Cardiac muscle cell (in vitro differentiated cells and primary cell): ENCODE measurements at regions not wholly inside any gene's neighbourhood (a gene's known extent, or its start where the extent isn't known, plus 50 kb on each side); places are given as distances from the start of the nearest gene placed in this dataset.

Source experiments
- DNase-seq, 2 donors: peaks; one replicate each; pipeline versions ENCODE4 v3.0.0 to v3.0.0-alpha.2; 2010 to 2017; ENCODE audit warnings: low read depth in 1 of 2, low spot score in 1 of 2
- H3K27ac ChIP-seq: fragments of 200-600 bp; sonication (generic); 2 replicates; pipeline ENCODE4 v1.5.1; 2016
- H3K27me3 ChIP-seq: fragments of 200-600 bp; sonication (generic); 2 replicates; pipeline ENCODE4 v1.6.0; 2016; ENCODE audit warnings: control low read depth
- H3K36me3 ChIP-seq: fragments of 200-600 bp; sonication (generic); 2 replicates; pipeline ENCODE4 v1.5.1; 2016; ENCODE audit warnings: control low read depth
- H3K4me1 ChIP-seq: fragments of 200-600 bp; sonication (generic); 2 replicates; pipeline ENCODE4 v1.8.1; 2017; ENCODE audit warnings: low read depth, mild to moderate bottlenecking, mixed run types
- H3K4me3 ChIP-seq: fragments of 200-600 bp; sonication (generic); 2 replicates; pipeline ENCODE4 v1.5.1; 2016; ENCODE audit warnings: mild to moderate bottlenecking
- H3K9me3 ChIP-seq: fragments of 200-600 bp; sonication (generic); 2 replicates; pipeline ENCODE4 v1.5.1; 2017; ENCODE audit warnings: low read depth, mild to moderate bottlenecking, control low read depth
- CTCF ChIP-seq: IDR thresholded peaks from 2 replicates; pipeline ENCODE4 v1.5.1; 2012; ENCODE audit warnings: low read depth, mild to moderate bottlenecking, low read length

- no peak for TF ChIP-seq CTCF
- no peaks in the 10 kb centered on the region for H3K9me3 ChIP-seq
- no peak overlapping the region for H3K27ac ChIP-seq
- no peaks in the 10 kb centered on the region for H3K4me1 ChIP-seq
- H3K27me3 ChIP-seq: no peaks in the 10 kb centered on the region
- DNase-seq: no peak
- no peaks in the 10 kb centered on the region for H3K36me3 ChIP-seq
- no peak overlapping the region for H3K4me3 ChIP-seq
Measured at GRCh38 chr14:97349463-97349862, 552.3 kb downstream of the VRK1 start.

DNA sequence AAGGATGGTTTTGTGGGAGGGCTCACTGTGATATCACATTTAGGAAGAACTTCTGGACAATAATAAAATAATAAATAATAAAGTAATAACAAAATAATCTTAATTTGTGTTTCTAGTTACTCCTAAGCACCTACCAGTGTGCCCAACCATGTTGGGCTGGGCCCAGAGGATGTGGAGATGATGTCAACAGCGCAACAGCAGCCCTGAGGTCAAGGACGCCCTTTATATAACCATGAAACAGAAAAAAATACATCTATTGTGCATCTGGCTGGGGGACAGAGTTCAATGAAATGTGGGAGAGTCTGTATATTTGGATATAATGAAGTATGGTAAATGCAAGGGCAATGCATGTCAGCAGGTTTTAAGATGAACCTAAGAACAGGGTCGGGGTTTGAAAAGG lies 552.8 kb downstream of the VRK1 start:
- Histone ChIP-seq H3K27ac (no peak overlapping the region), H3K36me3 (no peaks in the 10 kb centered on the region), H3K9me3 (no peaks in the 10 kb centered on the region), H3K27me3 (no peaks in the 10 kb centered on the region), H3K4me1 (no peaks in the 10 kb centered on the region), H3K4me3 (no peak overlapping the region)
- DNase-seq: no peak
- no peak for TF ChIP-seq CTCF

DNA sequence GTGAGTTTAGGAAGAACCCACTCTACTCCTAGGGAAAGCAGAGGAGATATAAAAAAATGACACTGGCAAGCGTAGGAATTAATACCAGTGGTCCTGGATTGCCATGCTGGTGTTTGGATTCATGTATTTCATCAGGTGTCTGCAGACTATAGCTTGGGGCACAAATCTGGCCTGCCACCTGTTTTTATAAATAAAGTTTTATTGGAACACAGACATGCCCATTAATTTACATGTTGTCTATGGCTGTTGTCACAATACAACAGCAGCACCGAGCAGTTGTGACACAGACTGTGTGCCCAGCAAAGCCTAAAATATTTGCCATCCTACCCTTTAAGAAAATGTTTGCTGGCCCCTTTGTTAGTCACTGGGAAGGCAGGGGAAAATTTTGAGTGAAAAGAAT lies 553.2 kb downstream of the VRK1 start:
- Histone ChIP-seq H3K27ac (no peak overlapping the region), H3K9me3 (no peaks in the 10 kb centered on the region), H3K27me3 (no peaks in the 10 kb centered on the region), H3K4me3 (no peak overlapping the region), H3K36me3 (no peaks in the 10 kb centered on the region), H3K4me1 (no peaks in the 10 kb centered on the region)
- TF ChIP-seq CTCF: no peak
- DNase-seq: no peak

DNA sequence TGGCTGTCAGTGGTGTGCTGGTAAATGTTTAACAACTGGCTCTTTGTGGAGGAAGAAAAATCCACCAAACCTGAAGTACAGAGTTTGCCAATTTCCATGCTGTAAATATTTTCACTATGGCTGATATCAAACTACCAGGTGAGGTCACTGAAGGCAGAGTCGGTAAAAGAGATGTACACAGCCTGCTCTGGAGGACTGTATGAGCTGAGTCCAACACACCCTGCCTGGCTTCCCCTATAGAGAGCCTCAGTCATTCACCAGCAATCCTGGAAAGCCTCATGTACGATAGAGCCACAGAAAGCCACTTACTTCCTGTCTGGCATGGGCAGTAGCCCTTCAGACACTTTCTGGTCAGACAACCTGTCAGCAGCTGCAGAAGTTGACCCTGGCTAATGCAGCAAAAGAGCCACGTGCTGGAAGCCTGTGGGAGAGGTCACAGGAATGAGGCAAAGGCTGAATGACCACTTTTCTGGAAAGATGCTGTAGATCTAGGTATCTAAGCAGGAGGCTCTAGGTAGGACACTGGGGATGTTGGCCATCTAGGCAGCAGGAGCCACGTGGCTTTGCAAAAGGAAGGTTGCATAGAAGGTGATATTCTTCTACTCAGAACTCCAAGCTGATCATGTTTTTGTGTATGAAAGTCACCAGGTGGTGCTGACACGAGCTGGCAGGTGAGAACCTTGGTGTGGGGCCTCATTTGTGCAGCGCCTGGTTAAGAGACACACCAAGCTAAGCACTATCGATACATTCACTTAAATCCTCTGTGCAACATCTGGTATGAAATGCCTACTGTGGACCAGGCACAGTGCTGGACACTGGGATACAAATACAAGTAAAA lies 553.9 kb downstream of the VRK1 start:
- Histone ChIP-seq H3K36me3 (no peaks in the 10 kb centered on the region), H3K4me1 (no peaks in the 10 kb centered on the region), H3K27me3 (no peaks in the 10 kb centered on the region), H3K9me3 (no peaks in the 10 kb centered on the region), H3K27ac (no peak overlapping the region), H3K4me3 (no peak overlapping the region)
- no peak for TF ChIP-seq CTCF
- DNase-seq: peak in 1 of 2 donors; percentile 10

DNA sequence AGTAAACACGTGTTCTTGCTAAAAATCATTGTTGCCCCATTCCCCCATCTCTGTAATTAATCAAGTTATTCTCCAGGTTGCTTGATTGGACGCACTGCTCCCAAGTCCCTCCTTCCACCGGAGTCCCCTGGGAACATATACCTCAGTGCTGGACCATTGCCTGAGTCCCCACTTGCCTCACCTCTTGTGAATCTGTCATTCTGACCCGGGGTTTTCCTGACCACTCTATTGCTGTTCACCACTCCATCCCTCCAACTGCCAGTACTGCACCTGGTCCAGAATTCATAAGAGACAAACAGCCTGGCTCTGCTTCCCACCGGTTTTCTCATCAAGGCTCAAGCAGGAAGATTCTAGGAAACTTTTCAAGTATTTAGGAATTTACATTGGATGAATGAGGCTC lies 555.9 kb downstream of the VRK1 start:
- H3K27me3 ChIP-seq: no peaks in the 10 kb centered on the region
- H3K4me3 ChIP-seq: no peak overlapping the region
- no peaks in the 10 kb centered on the region for H3K9me3 ChIP-seq
- H3K4me1 ChIP-seq: no peaks in the 10 kb centered on the region
- no peak for TF ChIP-seq CTCF
- H3K27ac ChIP-seq: no peak overlapping the region
- no peaks in the 10 kb centered on the region for H3K36me3 ChIP-seq
- DNase-seq: no peak
